Hepatocyte (in vitro differentiated cells): ENCODE measurements at regions not wholly inside any gene's neighbourhood (a gene's known extent, or its start where the extent isn't known, plus 50 kb on each side); places are given as distances from the start of the nearest gene placed in this dataset.

Source experiments
- CTCF ChIP-seq: fragments of 200-600 bp; sonication (generic); IDR thresholded peaks from 2 replicates; pipeline ENCODE4 v1.5.1; 2016; ENCODE audit warnings: antibody characterized with exemption, mild to moderate bottlenecking; ENCODE audit not compliant: poor library complexity
- EZH2 ChIP-seq: fragments of 200-600 bp; sonication (generic); IDR thresholded peaks from 2 replicates; pipeline ENCODE4 v1.6.1; 2016; ENCODE audit warnings: antibody characterized with exemption, mild to moderate bottlenecking, borderline replicate concordance

GRCh38 chr6:137804637-137805036, 62.4 kb upstream of the TNFAIP3 start:
- no peak for TF ChIP-seq CTCF
- TF ChIP-seq EZH2: no peak
